ENCODE measurements at regions not wholly inside any gene's neighbourhood (a gene's known extent, or its start where the extent isn't known, plus 50 kb on each side); places are given as distances from the start of the nearest gene placed in this dataset.
"Not testable (repeated sequence)": the region's sequence is repeated elsewhere in the genome, so short reads cannot be mapped to it uniquely, and the experiment has no call there.

- Mint-ChIP-seq H3K4me3 (no peak overlapping the region), H3K27ac (no peak overlapping the region), H3K4me1 (no peaks in the 10 kb centered on the region), H3K36me3 (no peaks in the 10 kb centered on the region), H3K27me3 (ENCODE audit: low read depth in 3 of 3) (no peaks in the 10 kb centered on the region), H3K9me3 (peaks cover 0 to 5% (median under 1%) of the 10 kb centered on the region in 6 donors)
- no peak for DNase-seq
These were observed 129.9 kb upstream of the CLEC14A start for GRCh38 chr14:38385836-38386235.

GRCh38 chr14:38385343-38385742 lies 129.4 kb upstream of the CLEC14A start:
- no peaks in the 10 kb centered on the region for H3K36me3 Mint-ChIP-seq
- no peak overlapping the region for H3K4me3 Mint-ChIP-seq
- no peak overlapping the region for H3K27ac Mint-ChIP-seq
- peaks cover 0 to 6% (median 1%) of the 10 kb centered on the region in 6 donors for H3K9me3 Mint-ChIP-seq
- no peaks in the 10 kb centered on the region for H3K4me1 Mint-ChIP-seq
- DNase-seq, result no peak
- H3K27me3 Mint-ChIP-seq (ENCODE audit: low read depth in 3 of 3), result no peaks in the 10 kb centered on the region

- Mint-ChIP-seq H3K27me3 (ENCODE audit: low read depth in 3 of 3) (no peaks in the 10 kb centered on the region), H3K36me3 (no peaks in the 10 kb centered on the region), H3K4me1 (no peaks in the 10 kb centered on the region), H3K9me3 (peaks cover 0 to 12% (median 4%) of the 10 kb centered on the region in 6 donors), H3K27ac (no peak overlapping the region), H3K4me3 (no peak overlapping the region)
- no peak for DNase-seq
These were observed 128.8 kb upstream of the CLEC14A start for GRCh38 chr14:38384741-38385140.

- peaks cover 0 to 2% (median 0%) of the 10 kb centered on the region in 3 donors for H3K27me3 Mint-ChIP-seq (ENCODE audit: low read depth in 3 of 3)
- peaks cover 0 to 12% (median under 1%) of the 10 kb centered on the region in 6 donors for H3K9me3 Mint-ChIP-seq
- no peak for DNase-seq
- no peak overlapping the region for H3K4me3 Mint-ChIP-seq
- H3K4me1 Mint-ChIP-seq, result no peaks in the 10 kb centered on the region
- H3K36me3 Mint-ChIP-seq, result no peaks in the 10 kb centered on the region
- no peak overlapping the region for H3K27ac Mint-ChIP-seq
These were observed 112.0 kb upstream of the CLEC14A start for GRCh38 chr14:38367922-38368321.

DNA sequence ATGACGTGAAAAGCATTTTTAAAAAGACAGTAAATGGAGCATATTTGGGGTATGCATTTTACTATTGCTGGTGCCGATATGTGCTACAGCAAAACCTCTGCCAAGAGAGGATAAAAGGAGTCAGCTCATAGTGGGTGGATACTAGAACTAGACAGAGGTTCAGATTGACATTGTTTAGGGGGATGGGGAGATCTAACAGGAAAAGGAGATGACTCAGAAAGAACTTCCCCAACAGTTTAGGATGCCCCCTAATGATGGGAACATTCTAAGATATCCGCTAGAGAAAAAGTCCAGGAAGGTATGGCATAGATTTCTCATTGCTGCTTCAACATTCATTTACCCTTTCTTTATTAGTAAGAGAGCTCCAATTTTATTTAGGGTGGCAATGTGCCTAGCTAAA lies 110.5 kb upstream of the CLEC14A start:
- DNase-seq, result no peak
- Mint-ChIP-seq H3K27ac (no peak overlapping the region), H3K36me3 (no peaks in the 10 kb centered on the region), H3K27me3 (ENCODE audit: low read depth in 3 of 3) (peaks cover 0 to 2% (median 0%) of the 10 kb centered on the region in 3 donors), H3K4me1 (no peaks in the 10 kb centered on the region), H3K9me3 (peaks cover 0 to 14% (median under 1%) of the 10 kb centered on the region in 6 donors), H3K4me3 (no peak overlapping the region)

- no peak overlapping the region for H3K4me3 Mint-ChIP-seq
These were observed 107.3 kb upstream of the CLEC14A start for GRCh38 chr14:38363217-38363616.

GRCh38 chr14:38357557-38357956 lies 101.7 kb upstream of the CLEC14A start:
- no peak overlapping the region for H3K4me3 Mint-ChIP-seq
- no peak for DNase-seq
- peaks cover 0 to 34% (median 7%) of the 10 kb centered on the region in 6 donors for H3K9me3 Mint-ChIP-seq
- peaks cover 0 to 2% (median 2%) of the 10 kb centered on the region in 3 donors for H3K27me3 Mint-ChIP-seq (ENCODE audit: low read depth in 3 of 3)
- no peaks in the 10 kb centered on the region for H3K36me3 Mint-ChIP-seq
- H3K27ac Mint-ChIP-seq, result no peak overlapping the region
- H3K4me1 Mint-ChIP-seq, result no peaks in the 10 kb centered on the region

More at GRCh38 chr14:38363217-38363616, 107.3 kb upstream of the CLEC14A start:
- Mint-ChIP-seq H3K27me3 (ENCODE audit: low read depth in 3 of 3) (peaks cover 0 to 2% (median 2%) of the 10 kb centered on the region in 3 donors), H3K4me1 (no peaks in the 10 kb centered on the region), H3K36me3 (no peaks in the 10 kb centered on the region), H3K27ac (no peak overlapping the region), H3K9me3 (peaks cover 0 to 18% (median 3%) of the 10 kb centered on the region in 6 donors)
- DNase-seq, result no peak

DNA sequence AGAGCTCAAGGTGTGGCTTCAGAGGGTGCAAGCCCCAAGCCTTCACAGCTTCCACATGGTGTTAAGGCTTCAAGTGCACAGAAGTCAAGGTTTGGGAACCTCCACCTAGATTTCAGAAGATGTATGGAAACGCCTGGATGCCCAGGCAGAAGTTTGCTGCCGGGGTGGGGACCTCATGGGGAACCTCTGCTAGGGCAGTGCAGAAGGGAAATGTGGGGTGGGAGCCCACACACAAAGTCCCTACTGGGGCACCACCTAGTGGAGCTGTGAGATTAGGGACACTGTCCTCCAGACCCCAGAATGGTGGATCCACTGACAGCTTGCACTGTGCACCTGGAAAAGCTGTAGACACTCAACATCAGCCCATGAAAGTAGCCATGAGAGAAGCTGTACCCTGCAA lies 99.6 kb upstream of the CLEC14A start:
- H3K27ac Mint-ChIP-seq; H3K4me1 Mint-ChIP-seq; H3K36me3 Mint-ChIP-seq; H3K27me3 Mint-ChIP-seq (ENCODE audit: low read depth in 3 of 3); H3K4me3 Mint-ChIP-seq; DNase-seq: not testable (repeated sequence)
- peaks cover 0 to 22% (median 3%) of the 10 kb centered on the region in 6 donors for H3K9me3 Mint-ChIP-seq

- DNase-seq, result no peak
- H3K9me3 Mint-ChIP-seq, result peaks cover 4 to 14% (median 5%) of the 10 kb centered on the region in 6 donors
- no peaks in the 10 kb centered on the region for H3K4me1 Mint-ChIP-seq
- no peak overlapping the region for H3K4me3 Mint-ChIP-seq
- H3K27me3 Mint-ChIP-seq (ENCODE audit: low read depth in 3 of 3), result peaks cover 0 to 3% (median 2%) of the 10 kb centered on the region in 3 donors
- H3K27ac Mint-ChIP-seq, result no peak overlapping the region
- H3K36me3 Mint-ChIP-seq, result no peaks in the 10 kb centered on the region
These were observed 94.2 kb upstream of the CLEC14A start for GRCh38 chr14:38350102-38350501.

GRCh38 chr14:38342803-38343202 lies 86.9 kb upstream of the CLEC14A start:
- no peaks in the 10 kb centered on the region for H3K4me1 Mint-ChIP-seq
- no peak for DNase-seq
- H3K9me3 Mint-ChIP-seq, result peaks cover 0 to 8% (median 4%) of the 10 kb centered on the region in 6 donors
- H3K36me3 Mint-ChIP-seq, result no peaks in the 10 kb centered on the region
- H3K27me3 Mint-ChIP-seq (ENCODE audit: low read depth in 3 of 3), result peaks cover 0 to 5% (median 2%) of the 10 kb centered on the region in 3 donors
- H3K4me3 Mint-ChIP-seq, result no peak overlapping the region
- no peak overlapping the region for H3K27ac Mint-ChIP-seq

DNA sequence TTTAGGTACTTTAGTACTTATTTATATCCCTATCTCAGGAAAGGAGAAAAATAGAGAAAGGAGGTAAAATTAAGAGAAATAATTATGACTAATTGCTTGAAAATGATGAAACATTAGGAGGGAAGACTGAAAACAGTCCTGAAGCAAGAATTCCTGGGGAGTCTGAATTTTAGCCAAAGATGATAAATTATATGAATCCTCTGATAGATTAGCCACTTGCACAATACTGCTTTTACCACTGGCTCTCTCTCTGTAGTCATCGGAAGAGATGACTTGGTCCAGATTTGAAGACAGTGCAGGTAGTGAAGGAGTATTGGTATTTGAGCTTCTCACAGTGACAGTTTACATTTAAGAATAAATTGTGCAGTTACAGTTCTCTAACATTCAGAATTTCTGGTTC lies 83.8 kb upstream of the CLEC14A start:
- Mint-ChIP-seq H3K4me1 (no peaks in the 10 kb centered on the region), H3K27ac (no peak overlapping the region), H3K9me3 (peaks cover 0 to 8% (median 0%) of the 10 kb centered on the region in 6 donors), H3K27me3 (ENCODE audit: low read depth in 3 of 3) (peaks cover 0 to 3% (median 2%) of the 10 kb centered on the region in 3 donors), H3K4me3 (no peak overlapping the region), H3K36me3 (no peaks in the 10 kb centered on the region)
- DNase-seq, result no peak

DNA sequence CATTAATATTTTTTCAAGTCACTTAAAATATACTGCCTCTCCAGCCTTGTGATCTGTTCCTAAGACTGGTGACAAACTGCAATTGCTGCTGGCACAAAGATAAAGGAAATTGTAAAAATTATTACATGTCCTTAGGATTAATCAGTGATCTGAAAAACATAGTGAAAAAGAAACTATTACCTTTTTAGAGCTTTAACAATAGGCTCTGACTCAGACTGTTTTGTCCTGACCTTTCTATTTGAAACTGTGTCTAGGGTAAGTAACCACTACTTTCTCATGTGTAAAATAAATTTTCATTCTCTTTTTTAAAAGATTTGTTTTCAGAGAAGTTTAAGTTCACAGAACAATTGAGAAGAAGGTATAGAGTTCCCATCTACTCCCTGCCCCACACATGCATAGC lies 80.4 kb upstream of the CLEC14A start:
- no peak overlapping the region for H3K4me3 Mint-ChIP-seq
- H3K36me3 Mint-ChIP-seq, result no peaks in the 10 kb centered on the region

GRCh38 chr14:38330275-38330674 lies 74.4 kb upstream of the CLEC14A start:
- Mint-ChIP-seq H3K4me1 (no peaks in the 10 kb centered on the region), H3K9me3 (peaks cover 0 to 5% (median 0%) of the 10 kb centered on the region in 6 donors), H3K4me3 (no peak overlapping the region), H3K27ac (no peak overlapping the region), H3K36me3 (no peaks in the 10 kb centered on the region), H3K27me3 (ENCODE audit: low read depth in 3 of 3) (peaks cover 0 to 3% (median 2%) of the 10 kb centered on the region in 3 donors)
- DNase-seq, result no peak

More for the DNA sequence above, 80.4 kb upstream of the CLEC14A start:
- H3K4me1 Mint-ChIP-seq, result no peaks in the 10 kb centered on the region
- DNase-seq, result no peak
- no peak overlapping the region for H3K27ac Mint-ChIP-seq
- peaks cover 0 to 5% (median 0%) of the 10 kb centered on the region in 6 donors for H3K9me3 Mint-ChIP-seq
- H3K27me3 Mint-ChIP-seq (ENCODE audit: low read depth in 3 of 3), result peaks cover 0 to 2% (median 0%) of the 10 kb centered on the region in 3 donors

- no peak overlapping the region for H3K27ac Mint-ChIP-seq
- peaks cover 0 to 5% (median 0%) of the 10 kb centered on the region in 6 donors for H3K9me3 Mint-ChIP-seq
- no peaks in the 10 kb centered on the region for H3K36me3 Mint-ChIP-seq
- DNase-seq, result no peak
- H3K4me3 Mint-ChIP-seq, result no peak overlapping the region
- H3K4me1 Mint-ChIP-seq, result no peaks in the 10 kb centered on the region
- peaks cover 0 to 3% (median 2%) of the 10 kb centered on the region in 3 donors for H3K27me3 Mint-ChIP-seq (ENCODE audit: low read depth in 3 of 3)
These were observed 73.4 kb upstream of the CLEC14A start for GRCh38 chr14:38329246-38329645.

DNA sequence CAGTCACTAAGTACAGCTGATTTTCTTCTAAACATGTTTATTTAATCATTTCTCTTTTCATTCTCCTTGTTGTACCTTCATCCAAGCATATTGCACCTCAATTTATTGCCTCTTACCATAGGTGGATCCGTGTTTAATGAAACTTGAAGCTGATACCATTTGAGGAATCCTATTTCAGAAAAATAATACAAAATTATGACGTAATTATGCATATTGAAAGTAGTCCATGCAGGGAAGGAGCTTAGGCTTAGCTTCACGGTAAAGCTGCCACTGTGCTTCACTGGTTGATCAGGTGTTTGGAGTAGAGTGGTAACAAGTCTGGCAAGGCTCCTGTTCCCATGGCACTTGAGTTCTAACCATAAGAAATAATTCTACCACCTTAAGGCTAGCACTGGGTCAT lies 61.0 kb upstream of the CLEC14A start:
- no peak for DNase-seq
- Mint-ChIP-seq H3K27me3 (ENCODE audit: low read depth in 3 of 3) (no peaks in the 10 kb centered on the region), H3K4me1 (no peaks in the 10 kb centered on the region), H3K4me3 (no peak overlapping the region), H3K36me3 (no peaks in the 10 kb centered on the region), H3K9me3 (peaks cover 0 to 7% (median 0%) of the 10 kb centered on the region in 6 donors), H3K27ac (no peak overlapping the region)

Measured in immature natural killer cell (primary cell).